T-helper 1 cell treated with Interleukin-12 subunit alpha and Interleukin-12 subunit beta and Interleukin-4 antibody, amounts not matched to agents 30 ng/mL and 1 ng/mL, for 36 hours (primary cell): ENCODE measurements at regions not wholly inside any gene's neighbourhood (a gene's known extent, or its start where the extent isn't known, plus 50 kb on each side); places are given as distances from the start of the nearest gene placed in this dataset.
"Not testable (repeated sequence)": the region's sequence is repeated elsewhere in the genome, so short reads cannot be mapped to it uniquely, and the experiment has no call there.

ENCODE experiments used
- intact Hi-C: fragments of 100-400 bp; cut with micrococcal nuclease; formaldehyde crosslinking; loops from one replicate; pipeline ENCODE4 v1.15.1; 2024

DNA sequence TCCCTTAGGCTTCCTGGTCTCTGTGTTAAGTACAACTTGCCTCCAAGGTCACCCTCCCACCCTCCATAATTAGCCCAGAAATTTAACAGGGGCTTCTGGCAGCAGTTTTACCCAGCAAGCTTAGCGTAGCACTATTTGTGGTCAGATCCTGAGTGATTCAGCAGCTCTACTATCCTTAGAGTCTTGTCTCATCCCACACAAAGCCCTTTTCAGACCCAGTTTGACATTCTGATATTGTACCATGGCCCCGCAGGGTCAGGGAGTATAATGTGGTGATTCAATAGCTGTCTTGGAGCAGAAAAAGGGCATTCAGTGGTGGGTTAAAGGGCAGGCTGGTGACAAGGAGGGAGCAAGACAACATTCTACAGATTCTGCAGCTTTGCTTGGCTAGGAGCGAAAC lies 153.8 kb upstream of the DDHD1 start:
- intact Hi-C loops = loop anchor here (1.0 to 10.0 kb wide), 8 partner anchors 90 to 752 kb away; partner anchors contain the start of genes DDHD1, FERMT2, GPR137C and TXNDC16

DNA sequence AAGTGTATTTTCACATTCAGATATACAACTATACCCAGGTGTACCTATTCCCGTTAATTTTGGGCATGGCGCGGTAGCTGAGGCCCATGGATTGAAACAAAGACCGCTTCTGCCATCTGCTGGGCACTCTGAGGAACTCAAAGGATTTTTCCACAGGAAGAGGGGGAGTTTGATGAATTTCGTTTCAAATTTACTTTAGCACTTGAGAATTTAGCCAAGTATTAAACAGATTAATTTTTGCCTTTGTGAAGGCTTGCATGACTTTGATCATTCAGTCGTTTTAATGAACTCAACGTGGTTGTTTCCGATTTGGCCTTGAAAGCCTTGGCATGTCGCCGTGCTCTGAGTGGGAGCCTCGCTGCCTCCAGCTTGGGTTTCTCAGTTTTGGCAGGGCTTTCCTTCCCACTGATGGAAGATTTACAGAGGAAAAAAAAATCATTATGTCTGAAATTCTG lies 153.2 kb upstream of the DDHD1 start:
- intact Hi-C loops = loop anchor here (1.0 to 10.0 kb wide), 8 partner anchors 89 to 751 kb away; partner anchors contain the start of genes DDHD1, FERMT2, GPR137C and TXNDC16

- intact Hi-C loops = loop anchor here (5.0 to 10.0 kb wide), 5 partner anchors 88 to 750 kb away; partner anchors contain the start of genes DDHD1, FERMT2, GPR137C and TXNDC16
These were observed 151.7 kb upstream of the DDHD1 start for GRCh38 chr14:53304726-53305381.

DNA sequence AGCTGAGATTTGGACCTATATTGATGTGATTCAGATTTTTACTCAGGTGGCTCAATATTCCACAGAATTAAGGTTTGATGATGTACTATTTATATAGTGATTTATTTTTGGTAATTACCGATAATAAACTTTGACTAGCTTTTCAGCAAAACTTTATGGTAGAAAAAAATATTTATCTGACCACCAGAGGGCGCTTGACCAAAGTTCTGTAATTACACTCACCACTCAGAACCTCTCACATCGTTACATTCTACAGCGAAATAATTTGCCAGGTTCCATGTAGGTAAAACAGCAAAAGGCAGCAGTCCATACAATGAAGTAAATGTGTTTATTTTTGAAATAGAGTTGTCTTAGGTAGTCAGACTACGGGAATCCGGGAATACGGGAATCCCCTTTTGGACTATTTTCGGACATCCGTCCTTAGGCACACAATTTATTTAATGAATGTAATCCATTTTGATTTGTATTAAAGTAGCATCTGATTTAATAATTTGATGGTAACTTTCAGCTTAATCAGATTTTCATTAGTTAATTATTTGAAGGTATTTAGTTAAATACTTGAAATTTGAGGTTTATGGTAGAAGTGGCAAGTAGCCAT lies 143.0 kb upstream of the DDHD1 start:
- intact Hi-C loops = loop anchor here (1.0 kb wide), 1 partner anchor 1052 kb away; no protein-coding TSS in a partner anchor

DNA sequence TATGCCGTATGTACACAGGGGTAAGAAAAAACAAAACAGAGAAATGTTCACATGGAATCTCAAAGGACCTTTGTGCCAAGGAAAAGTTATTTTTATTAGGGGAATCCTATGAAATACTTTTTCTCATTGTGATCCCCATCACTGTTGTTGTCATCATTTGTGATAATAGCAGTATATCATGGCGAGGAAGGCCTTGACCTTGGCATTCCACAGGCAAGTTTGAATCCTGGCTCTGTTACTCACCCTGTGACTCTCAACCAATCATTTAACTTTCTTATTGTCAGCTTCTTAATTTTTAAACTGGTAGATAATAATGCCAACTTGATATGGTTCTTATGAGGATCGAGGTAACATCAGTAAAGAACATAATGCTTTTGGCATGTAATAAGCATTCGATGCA lies 142.2 kb upstream of the DDHD1 start:
- intact Hi-C loops = no loop called here

DNA sequence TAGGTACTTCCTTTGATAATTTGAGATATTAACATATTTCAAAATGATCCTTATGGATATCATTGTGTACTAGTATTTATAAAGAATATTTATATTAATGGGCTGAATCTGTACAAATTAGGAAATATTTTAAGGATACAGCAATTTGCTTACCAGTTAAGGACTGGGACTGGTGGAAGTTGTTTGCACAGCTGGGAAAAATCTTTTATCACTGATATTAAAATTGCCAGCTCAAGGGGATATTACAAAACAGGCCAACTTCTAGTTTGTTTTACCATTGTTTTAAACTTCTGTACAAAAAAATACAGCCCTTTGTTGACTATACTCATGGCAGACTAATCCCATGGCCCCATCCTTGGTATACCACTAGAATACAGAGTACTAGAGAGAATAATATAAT lies 133.2 kb upstream of the DDHD1 start:
- intact Hi-C loops = no loop called here

- intact Hi-C loops = no loop called here
These were observed 132.7 kb upstream of the DDHD1 start for GRCh38 chr14:53285821-53286220.

DNA sequence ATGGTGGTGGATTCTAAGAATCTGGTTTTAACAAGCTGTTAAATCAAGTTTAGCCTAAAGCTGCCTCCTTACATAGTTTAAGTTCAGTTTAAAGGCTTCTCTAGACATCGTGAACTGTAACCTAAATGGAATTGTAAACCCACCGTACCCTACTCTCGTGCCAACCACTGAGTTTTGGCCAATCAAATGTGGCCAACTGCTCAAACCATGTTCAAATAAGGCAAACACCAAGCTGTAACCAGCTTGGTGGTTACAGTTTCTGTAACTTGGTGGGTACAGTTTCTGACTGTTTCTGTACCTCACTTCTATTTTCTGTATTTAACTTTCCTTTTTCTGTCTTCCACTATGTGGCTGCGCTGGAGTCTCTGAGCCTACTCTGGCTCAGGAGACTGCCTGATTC lies 131.9 kb upstream of the DDHD1 start:
- intact Hi-C loops = no loop called here

DNA sequence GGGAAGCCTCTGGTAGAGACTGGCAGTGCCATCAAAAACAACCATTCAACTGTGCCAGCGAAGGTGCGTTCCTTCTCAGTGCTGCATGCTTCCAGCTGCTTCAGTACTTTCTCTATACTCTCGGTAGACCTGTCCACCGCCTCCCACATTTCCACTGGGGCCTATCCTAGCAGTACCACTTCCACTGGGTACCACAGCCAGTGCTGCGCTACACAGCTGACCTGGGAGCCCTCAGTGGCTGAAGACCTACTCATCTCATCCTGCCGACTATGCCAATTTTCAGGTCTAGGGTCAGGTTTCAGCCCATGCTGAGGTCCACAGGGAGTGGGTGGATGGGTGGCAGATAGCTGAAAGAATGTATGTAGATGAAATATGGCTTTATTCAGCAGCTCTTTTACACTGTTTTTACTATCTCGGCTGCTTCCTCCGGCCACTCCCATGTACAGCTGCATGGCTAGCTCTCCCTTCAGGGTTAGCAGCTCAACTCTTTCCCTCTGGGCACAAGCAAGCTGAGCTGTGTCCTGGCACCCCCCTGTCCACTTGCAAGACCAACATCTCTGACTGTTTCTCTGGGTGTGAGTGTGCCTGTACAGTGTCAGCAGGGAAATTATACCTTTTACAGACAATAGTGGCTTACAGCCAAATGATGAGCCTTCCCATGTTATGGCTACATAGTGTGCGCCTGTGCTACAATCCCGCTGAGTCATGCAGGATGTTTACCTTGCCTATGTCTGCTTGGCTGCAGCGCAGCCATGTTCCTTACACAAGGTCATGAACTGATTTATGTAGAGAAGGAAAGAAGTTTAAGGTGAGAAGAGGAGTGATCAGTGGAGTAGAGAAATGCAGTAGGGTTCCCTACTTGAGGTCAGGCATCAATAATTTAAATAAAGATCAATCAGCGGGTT lies 125.7 kb upstream of the DDHD1 start:
- intact Hi-C loops = no loop called here

- intact Hi-C loops = no loop called here
These were observed 120.5 kb upstream of the DDHD1 start for GRCh38 chr14:53273671-53274072.

DNA sequence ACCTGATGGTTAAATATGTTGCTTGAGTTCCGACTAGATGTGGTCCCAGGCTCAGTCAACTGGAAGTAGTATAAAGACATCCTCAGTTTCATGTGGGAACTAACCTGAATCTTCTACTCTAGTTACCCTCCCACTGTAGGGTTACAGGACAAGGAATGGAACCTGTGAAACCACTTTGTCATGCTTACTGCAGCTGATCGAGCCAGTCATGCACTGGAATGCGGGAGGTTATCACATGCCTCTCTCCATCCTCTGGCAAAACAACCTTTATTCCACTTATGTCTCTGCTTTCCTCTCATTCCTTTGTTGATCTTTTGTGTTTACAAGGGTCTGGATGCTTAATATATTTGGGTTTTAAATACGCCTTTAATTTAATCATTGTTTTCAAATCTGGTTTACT lies 111.9 kb upstream of the DDHD1 start:
- intact Hi-C loops = no loop called here

- intact Hi-C loops = no loop called here
These were observed 107.8 kb upstream of the DDHD1 start for GRCh38 chr14:53260928-53261327.

DNA sequence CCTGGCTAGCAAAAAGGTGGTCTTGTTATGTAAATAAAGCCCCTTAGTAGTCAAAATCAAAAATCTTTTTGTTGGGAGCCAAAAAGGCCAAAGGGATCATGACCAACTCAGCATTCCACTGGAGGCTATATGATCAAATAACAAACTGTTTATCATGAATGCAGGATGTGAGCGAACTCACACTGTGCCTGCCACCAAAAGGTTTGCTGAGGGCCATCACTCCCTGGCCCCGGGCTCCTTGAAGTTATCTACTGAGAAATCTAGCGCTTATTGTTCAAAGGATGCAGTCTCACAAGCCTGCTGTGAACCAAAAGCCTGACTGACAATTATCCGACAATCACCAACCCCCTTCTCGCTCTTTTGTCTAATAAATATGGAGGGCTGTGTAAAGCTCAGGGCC lies 107.2 kb upstream of the DDHD1 start:
- intact Hi-C loops = no loop called here

- intact Hi-C loops = no loop called here
These were observed 99.0 kb upstream of the DDHD1 start for GRCh38 chr14:53252141-53252540.

DNA sequence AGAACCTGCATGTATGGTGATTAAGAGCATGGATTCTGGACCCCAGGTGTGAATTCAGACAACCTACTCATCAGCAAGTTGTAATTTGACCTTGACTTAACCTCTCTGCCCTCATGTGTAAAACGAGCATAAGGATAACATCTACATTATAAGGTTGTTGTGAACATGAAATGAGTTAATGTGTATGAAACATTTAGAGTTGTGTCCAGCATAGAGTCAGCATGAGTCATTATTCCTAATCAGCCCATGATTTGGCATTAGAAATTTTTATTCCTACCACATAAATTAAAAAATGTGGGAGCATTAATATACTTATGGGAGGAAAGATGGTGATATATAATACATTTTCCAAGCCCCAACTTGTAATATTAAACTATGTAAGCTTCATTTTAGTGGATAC lies 95.9 kb upstream of the DDHD1 start:
- intact Hi-C loops = no loop called here

DNA sequence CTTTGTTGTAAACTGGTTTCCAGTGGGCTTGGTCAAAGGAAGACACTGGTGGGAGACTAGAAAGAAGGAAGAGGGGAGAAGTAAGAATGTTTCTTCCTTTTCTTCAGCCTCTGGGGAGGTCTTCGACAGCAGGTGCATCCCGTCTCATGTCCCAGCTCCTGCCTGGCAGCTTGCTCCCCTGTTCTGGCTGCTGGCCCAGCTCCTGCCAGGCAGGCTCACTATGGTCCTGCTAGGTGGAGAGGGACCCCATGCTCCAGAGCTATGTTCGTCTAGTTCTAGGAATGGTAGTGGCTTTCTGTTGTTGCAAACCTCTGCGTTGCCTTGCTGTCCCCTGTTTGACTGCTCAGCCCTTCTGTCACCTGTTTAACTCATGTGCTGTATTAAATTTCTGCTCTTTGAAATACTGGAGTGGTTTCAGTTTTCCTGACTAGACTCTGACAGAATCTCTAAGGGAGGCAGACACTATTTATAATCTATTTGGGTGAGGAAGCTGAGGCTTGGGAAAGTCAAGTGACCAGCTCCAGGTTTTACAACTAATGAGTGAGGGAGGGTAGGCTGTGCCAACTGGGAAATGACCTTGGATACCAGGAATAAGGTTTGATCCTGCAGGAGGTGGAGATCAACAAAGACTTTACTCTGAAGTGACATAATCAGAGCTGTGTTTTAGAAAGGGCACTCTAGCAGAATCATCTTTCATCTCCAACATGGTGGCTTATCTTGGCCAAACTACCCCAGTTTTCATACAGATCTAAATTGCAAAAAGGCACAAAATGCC lies 94.7 kb upstream of the DDHD1 start:
- intact Hi-C loops = no loop called here

- intact Hi-C loops = not testable (repeated sequence)
These were observed 89.8 kb upstream of the DDHD1 start for GRCh38 chr14:53242898-53243297.

DNA sequence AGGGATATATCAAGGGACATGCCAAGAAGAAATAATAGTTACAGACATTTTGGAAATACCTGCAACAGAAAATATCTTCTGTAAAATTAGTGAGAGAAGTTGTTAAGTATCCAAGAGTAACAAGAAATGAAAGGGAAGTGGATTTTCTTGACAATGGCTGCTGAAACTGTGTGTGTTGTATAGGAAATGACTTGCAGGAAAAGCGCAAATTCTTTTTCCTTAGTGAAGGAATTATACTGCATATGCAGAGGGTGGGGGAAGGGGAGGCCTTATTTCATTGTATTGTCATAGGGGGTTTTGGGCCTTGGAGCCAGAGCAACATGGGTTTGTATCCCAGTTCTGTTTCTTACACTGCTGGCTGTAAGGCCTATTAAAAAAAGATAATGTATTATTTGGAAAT lies 84.4 kb upstream of the DDHD1 start:
- intact Hi-C loops = no loop called here

GRCh38 chr14:53236708-53237107 lies 83.6 kb upstream of the DDHD1 start:
- intact Hi-C loops = no loop called here

- intact Hi-C loops = no loop called here
These were observed 78.0 kb upstream of the DDHD1 start for GRCh38 chr14:53231171-53231570.

- intact Hi-C loops = no loop called here
These were observed 75.8 kb upstream of the DDHD1 start for GRCh38 chr14:53228966-53229365.
